GM12891 (cell line): ENCODE measurements at regions not wholly inside any gene's neighbourhood (a gene's known extent, or its start where the extent isn't known, plus 50 kb on each side); places are given as distances from the start of the nearest gene placed in this dataset.

Experiments
- DNase-seq: peaks from one replicate; pipeline ENCODE4 v3.0.0; 2011; ENCODE audit warnings: low spot score; ENCODE audit not compliant: insufficient read length
- FAIRE-seq: peaks from 2 replicates; lab custom pipeline; 2011; peaks lifted over from hg19 to GRCh38; lab: Jason Lieb, UNC
- PAX5 ChIP-seq: IDR thresholded peaks from 2 replicates; pipeline ENCODE4 v1.6.1; 2011; ENCODE audit warnings: low read length, moderate library complexity, mild to moderate bottlenecking; ENCODE audit not compliant: insufficient read depth, severe bottlenecking
- POLR2A ChIP-seq: IDR thresholded peaks from 2 replicates; pipeline ENCODE4 v1.6.1; 2011; ENCODE audit warnings: low read depth, low read length, control low read depth
- POLR2AphosphoS5 ChIP-seq: IDR thresholded peaks from 2 replicates; pipeline ENCODE4 v1.6.1; 2011; ENCODE audit warnings: low read depth, low read length, control low read depth
- POU2F2 ChIP-seq: IDR thresholded peaks from 2 replicates; pipeline ENCODE4 v1.6.1; 2011; ENCODE audit warnings: low read depth, mild to moderate bottlenecking, control low read depth, low read length, moderate library complexity
- SPI1 ChIP-seq: IDR thresholded peaks from 2 replicates; pipeline ENCODE4 v1.6.1; 2011; ENCODE audit warnings: low read depth, low read length, control low read depth
- TAF1 ChIP-seq: IDR thresholded peaks from 2 replicates; pipeline ENCODE4 v1.6.1; 2011; ENCODE audit warnings: low read depth, low read length, control low read depth

- TF ChIP-seq POLR2AphosphoS5 (no peak), TAF1 (no peak), PAX5 (no peak), POU2F2 (no peak), POLR2A (no peak), SPI1 (no peak)
- DNase-seq (no peak), FAIRE-seq (no peak)
Measured at GRCh38 chr18:76568731-76569130, 73.7 kb upstream of the ZNF516 start.

DNA sequence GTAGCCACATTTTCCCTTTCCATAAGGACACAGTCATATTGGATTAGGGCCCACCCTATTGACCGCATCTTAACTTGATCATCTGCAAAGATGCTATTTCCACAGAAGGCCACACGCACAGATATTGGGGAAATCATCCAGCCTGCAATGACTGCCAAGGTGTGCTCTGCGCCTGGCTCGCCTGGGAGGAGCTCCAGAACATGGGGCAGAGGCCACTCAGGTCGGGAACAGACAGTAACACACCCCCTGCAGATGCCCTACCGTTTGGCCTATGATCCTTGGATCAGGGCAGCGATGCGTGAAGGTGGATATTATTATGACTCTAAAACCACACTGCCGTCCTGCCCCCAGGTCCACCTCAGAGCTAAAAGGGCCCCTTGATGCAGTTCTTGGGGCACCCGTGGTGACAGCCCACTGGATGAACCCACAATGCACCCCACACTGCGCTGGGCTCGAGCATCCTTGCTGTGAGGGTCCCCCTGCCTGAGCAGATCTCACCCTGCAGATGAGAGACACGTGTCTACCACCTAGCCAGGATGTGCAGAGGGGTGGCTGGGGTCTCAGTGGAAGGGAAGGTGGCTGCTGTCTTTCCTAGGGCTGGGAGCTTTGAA lies 72.9 kb upstream of the ZNF516 start:
- TF ChIP-seq POU2F2 (no peak), POLR2A (no peak), POLR2AphosphoS5 (no peak), SPI1 (no peak), PAX5 (no peak), TAF1 (no peak)
- FAIRE-seq (no peak), DNase-seq (no peak)

- FAIRE-seq (no peak), DNase-seq (no peak)
- no peak for TF ChIP-seq POLR2AphosphoS5
- TF ChIP-seq POU2F2 = no peak
- TF ChIP-seq PAX5 = no peak
- TF ChIP-seq SPI1 = no peak
- TF ChIP-seq POLR2A = no peak
- TF ChIP-seq TAF1 = no peak
Measured at GRCh38 chr18:76566987-76567386, 71.9 kb upstream of the ZNF516 start.

- no peak for TF ChIP-seq POLR2A
- no peak for TF ChIP-seq SPI1
- no peak for TF ChIP-seq PAX5
- TF ChIP-seq POU2F2 = no peak
- no peak for TF ChIP-seq TAF1
- no peak for TF ChIP-seq POLR2AphosphoS5
- DNase-seq (no peak), FAIRE-seq (peak; percentile 41)
Measured at GRCh38 chr18:76565238-76566173, 70.5 kb upstream of the ZNF516 start.

- FAIRE-seq (no peak), DNase-seq (no peak)
- no peak for TF ChIP-seq TAF1
- TF ChIP-seq SPI1 = no peak
- no peak for TF ChIP-seq POLR2AphosphoS5
- TF ChIP-seq POLR2A = no peak
- TF ChIP-seq POU2F2 = no peak
- TF ChIP-seq PAX5 = no peak
Measured at GRCh38 chr18:76564655-76565237, 69.7 kb upstream of the ZNF516 start.

DNA sequence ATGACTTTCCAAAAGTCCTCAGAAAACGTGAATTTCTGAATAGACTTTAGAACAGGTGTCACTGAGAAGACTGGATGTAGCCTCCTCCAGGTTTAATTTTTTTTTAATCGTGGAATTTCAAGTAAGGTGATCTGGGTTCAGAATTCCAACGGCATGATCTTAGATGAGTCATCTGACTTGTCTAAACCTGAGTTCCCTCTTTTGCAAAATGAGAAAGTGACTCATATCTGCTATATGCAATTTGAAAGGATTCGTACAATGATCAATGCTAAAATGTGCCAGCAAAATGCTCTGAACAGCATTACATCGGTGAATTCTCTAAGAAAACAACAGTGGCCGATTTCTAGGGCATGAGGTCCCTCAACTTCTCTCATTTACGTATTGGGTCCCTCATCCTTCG lies 69.1 kb upstream of the ZNF516 start:
- no peak for TF ChIP-seq POLR2AphosphoS5
- TF ChIP-seq POLR2A = no peak
- TF ChIP-seq TAF1 = no peak
- TF ChIP-seq POU2F2 = no peak
- no peak for TF ChIP-seq PAX5
- no peak for TF ChIP-seq SPI1
- FAIRE-seq (no peak), DNase-seq (no peak)

GRCh38 chr18:76562286-76563122 lies 67.5 kb upstream of the ZNF516 start:
- TF ChIP-seq SPI1 (no peak), TAF1 (no peak), POLR2A (no peak), POU2F2 (no peak), PAX5 (no peak), POLR2AphosphoS5 (no peak)
- FAIRE-seq (no peak), DNase-seq (no peak)

DNA sequence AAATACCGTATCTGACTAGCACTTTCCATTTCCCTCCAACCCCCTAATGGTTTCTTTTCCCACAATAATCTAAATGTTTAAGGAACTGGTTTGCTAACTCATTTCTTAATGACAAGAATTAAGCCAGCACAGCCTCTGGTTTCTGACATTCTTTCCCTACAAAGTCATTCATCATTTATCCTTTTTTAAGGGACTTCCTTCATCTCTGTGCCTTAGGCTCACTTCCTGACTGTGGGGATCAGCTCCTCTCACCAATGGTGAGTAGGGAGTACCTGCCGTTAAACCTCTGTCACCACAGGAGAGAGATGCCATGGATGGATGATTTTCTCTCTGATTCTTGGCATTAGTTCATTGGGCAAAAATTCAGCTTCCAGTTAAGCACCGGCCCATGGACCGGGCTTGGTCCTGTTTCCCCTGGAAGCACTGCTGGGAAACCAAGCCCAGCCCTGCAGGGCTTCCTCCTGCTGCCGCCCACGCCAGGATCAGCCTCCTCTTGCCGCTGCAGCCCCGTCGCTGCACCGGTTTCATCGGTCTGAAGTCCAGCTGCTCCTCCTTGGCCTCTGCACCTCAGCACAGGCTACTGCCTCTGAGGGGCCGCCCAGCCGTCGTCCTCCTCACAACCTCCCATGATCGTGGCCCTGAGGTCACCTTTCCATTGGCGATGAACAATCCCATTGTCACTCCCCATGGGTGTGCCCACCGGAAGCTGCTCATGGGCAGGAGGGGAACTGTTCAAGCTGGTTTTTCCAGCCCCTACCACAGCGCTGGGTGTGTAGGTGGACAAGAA lies 64.0 kb upstream of the ZNF516 start:
- TF ChIP-seq PAX5 (no peak), POLR2AphosphoS5 (no peak), TAF1 (no peak), POU2F2 (no peak), POLR2A (no peak), SPI1 (no peak)
- FAIRE-seq = no peak

GRCh38 chr18:76557026-76557575 lies 62.1 kb upstream of the ZNF516 start:
- no peak for FAIRE-seq

More for the DNA sequence above, 64.0 kb upstream of the ZNF516 start:
- DNase-seq = no peak

More at GRCh38 chr18:76557026-76557575, 62.1 kb upstream of the ZNF516 start:
- DNase-seq = no peak
- TF ChIP-seq PAX5 = no peak
- no peak for TF ChIP-seq TAF1
- TF ChIP-seq SPI1 = no peak
- no peak for TF ChIP-seq POLR2AphosphoS5
- TF ChIP-seq POU2F2 = no peak
- TF ChIP-seq POLR2A = no peak
